HEK293T (cell line): ENCODE measurements at regions not wholly inside any gene's neighbourhood (a gene's known extent, or its start where the extent isn't known, plus 50 kb on each side); places are given as distances from the start of the nearest gene placed in this dataset.

Experiments
- ARNT ChIP-seq: fragments of 450-650 bp; IDR thresholded peaks from 2 replicates; pipeline ENCODE4 v1.6.1; 2017; ENCODE audit warnings: mild to moderate bottlenecking
- BHLHE40 ChIP-seq: fragments of 450-650 bp; IDR thresholded peaks from 2 replicates; pipeline ENCODE4 v1.6.1; 2016; ENCODE audit warnings: mild to moderate bottlenecking, moderate library complexity, borderline replicate concordance
- ELF4 ChIP-seq: fragments of 450-650 bp; IDR thresholded peaks from 2 replicates; pipeline ENCODE4 v1.6.1; 2017; ENCODE audit warnings: antibody characterized with exemption
- FOXA1 ChIP-seq: fragments of 450-650 bp; IDR thresholded peaks from 2 replicates; pipeline ENCODE4 v1.6.1; 2016; ENCODE audit warnings: mild to moderate bottlenecking
- HDGF ChIP-seq: fragments of 450-650 bp; IDR thresholded peaks from 2 replicates; pipeline ENCODE4 v1.6.1; 2017; ENCODE audit warnings: antibody characterized with exemption, borderline replicate concordance
- SP1 ChIP-seq: fragments of 450-650 bp; IDR thresholded peaks from 2 replicates; pipeline ENCODE4 v1.6.1; 2017

DNA sequence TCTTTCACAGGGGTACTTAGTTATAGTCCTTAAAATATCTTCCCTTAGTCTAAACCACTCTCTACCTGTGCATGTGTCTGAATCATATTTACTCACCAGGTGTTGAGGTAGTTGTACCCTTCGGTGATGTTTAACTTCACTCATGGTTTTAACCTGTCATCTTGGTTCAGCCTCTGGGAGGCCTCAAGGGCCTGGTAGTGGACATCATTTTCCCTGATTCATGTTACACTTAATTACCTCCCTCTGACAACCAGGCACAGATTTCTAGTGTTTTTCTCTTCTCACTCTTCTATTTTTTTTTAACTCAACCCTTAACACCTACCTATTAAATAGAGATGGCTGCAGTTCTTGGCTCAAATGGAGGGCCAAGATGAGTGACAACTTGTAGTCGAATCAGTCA lies 505.4 kb downstream of the TMEM114 start:
- TF ChIP-seq BHLHE40 (no peak), FOXA1 (no peak), ARNT (no peak), ELF4 (no peak), SP1 (no peak), HDGF (no peak)
